GM12865 (cell line): ENCODE measurements at regions not wholly inside any gene's neighbourhood (a gene's known extent, or its start where the extent isn't known, plus 50 kb on each side); places are given as distances from the start of the nearest gene placed in this dataset.

Experiments used
- DNase-seq: peaks from one replicate; pipeline ENCODE4 v3.0.0; 2010; ENCODE audit warnings: low read depth
- H3K4me3 ChIP-seq: 2 replicates; pipeline ENCODE4 v1.5.1; 2011; ENCODE audit warnings: mild to moderate bottlenecking, low read depth, low read length, control low read depth
- CTCF ChIP-seq: IDR thresholded peaks from 2 replicates; pipeline ENCODE4 v1.5.1; 2011; ENCODE audit warnings: low read length, control low read depth, low read depth, inconsistent platforms; ENCODE audit not compliant: insufficient read depth; ENCODE audit errors: missing control alignments

GRCh38 chr10:55158633-55159032 is 357.6 kb upstream of the PCDH15 start:
- no peak for DNase-seq
- no peak for TF ChIP-seq CTCF
- no peak overlapping the region for H3K4me3 ChIP-seq

- TF ChIP-seq CTCF: no peak
- no peak for DNase-seq
- H3K4me3 ChIP-seq: no peak overlapping the region
Measured at GRCh38 chr10:55146032-55146431, 345.0 kb upstream of the PCDH15 start.

DNA sequence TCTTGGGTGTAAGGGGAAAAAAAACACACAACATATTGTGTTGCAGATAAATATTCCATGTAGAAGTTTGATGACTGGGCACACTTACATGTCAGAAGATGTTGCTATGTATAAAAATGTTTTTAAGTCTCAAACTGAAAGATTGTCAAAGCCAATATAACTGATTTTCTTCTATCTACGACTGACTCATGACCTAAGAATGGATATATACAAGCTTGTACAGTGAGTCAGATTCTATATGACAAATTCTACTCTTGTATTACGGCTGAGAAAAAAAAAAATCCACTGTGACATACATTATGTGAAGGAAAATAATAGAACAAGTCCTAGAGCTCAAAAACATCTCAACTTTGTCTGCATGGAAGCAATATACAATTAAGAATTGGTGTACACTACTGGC is 343.0 kb upstream of the PCDH15 start:
- no peak overlapping the region for H3K4me3 ChIP-seq
- DNase-seq: no peak
- TF ChIP-seq CTCF: no peak

GRCh38 chr10:55141892-55142291 is 340.9 kb upstream of the PCDH15 start:
- no peak for TF ChIP-seq CTCF
- H3K4me3 ChIP-seq: no peak overlapping the region
- no peak for DNase-seq

DNA sequence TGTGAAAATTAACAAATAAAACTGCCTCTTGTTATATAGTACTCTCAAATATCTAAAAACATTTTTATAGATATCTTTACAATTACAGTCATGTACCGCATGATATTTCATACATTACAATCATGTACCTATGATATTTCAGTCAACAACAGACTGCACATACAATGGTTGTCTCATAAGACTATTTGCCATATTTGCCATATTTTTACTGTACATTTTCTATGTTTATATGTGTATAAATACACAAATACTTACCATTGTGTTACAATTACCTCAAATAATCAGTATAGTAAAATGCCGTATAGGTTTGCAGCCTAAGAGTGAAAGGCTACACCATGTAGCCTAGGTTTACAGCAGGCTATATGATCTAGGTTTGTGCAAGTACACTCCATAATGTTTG is 336.0 kb upstream of the PCDH15 start:
- no peak overlapping the region for H3K4me3 ChIP-seq
- DNase-seq: no peak
- TF ChIP-seq CTCF: no peak

DNA sequence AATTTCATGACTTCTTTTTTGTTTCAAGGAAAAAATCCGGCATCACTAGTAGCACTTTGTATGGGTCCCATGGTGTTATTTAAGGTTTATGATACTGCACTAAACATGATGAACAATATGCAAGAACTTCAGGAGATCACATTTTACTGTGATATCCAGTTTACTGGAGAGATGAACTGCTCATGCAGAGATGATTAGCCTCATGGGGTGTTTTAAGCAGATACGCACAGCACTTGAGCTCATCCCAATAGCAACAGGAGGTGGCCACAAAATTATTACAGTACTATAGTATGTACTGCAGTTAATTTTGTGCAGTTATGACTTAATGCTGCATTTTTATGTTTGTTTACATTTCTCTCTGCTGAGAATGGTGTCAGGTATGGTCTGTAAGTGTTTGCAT is 303.7 kb upstream of the PCDH15 start:
- no peak for TF ChIP-seq CTCF
- no peak overlapping the region for H3K4me3 ChIP-seq
- DNase-seq: no peak

DNA sequence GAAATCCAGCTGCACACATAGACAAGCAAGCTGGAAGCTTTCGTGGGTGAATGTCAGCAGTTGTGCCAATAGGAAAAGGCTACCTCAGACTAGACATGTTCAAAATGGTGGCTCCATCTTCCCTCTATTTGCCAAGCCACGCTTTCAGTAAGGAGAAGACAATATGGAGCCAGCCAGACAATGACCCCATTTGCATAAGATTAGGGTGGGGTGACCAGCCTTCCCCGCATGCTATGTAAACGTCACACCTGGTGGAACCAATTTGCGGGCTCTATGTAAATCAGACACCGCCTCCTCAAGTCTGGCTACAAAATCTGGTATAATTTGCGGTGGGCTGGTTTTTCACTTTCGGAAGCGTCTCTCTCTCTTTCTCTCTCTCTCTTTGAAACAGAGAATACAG is 297.4 kb upstream of the PCDH15 start:
- no peak overlapping the region for H3K4me3 ChIP-seq
- TF ChIP-seq CTCF: no peak
- no peak for DNase-seq
